NCI-H2227 treated with DMSO at 0.1 percent for 48 hours (cell line): ENCODE measurements at regions not wholly inside any gene's neighbourhood (a gene's known extent, or its start where the extent isn't known, plus 50 kb on each side); places are given as distances from the start of the nearest gene placed in this dataset.
"Not testable (repeated sequence)": the region's sequence is repeated elsewhere in the genome, so short reads cannot be mapped to it uniquely, and the experiment has no call there.

Experiments used
- DNase-seq: peaks from one replicate; lab custom pipeline; 2025; lab: John Stamatoyannopoulos, UW

- no peak for DNase-seq
Measured at GRCh38 chr22:48079505-48080290, 1317.2 kb downstream of the TBC1D22A start.

GRCh38 chr22:48078825-48079224 is 1316.4 kb downstream of the TBC1D22A start:
- DNase-seq: no peak

- DNase-seq: no peak
Measured at GRCh38 chr22:48077699-48078098, 1315.2 kb downstream of the TBC1D22A start.

GRCh38 chr22:48076008-48076407 is 1313.6 kb downstream of the TBC1D22A start:
- DNase-seq: no peak

- no peak for DNase-seq
Measured at GRCh38 chr22:48075604-48076003, 1313.2 kb downstream of the TBC1D22A start.

- DNase-seq: no peak
Measured at GRCh38 chr22:48072777-48073176, 1310.3 kb downstream of the TBC1D22A start.

- DNase-seq: no peak
Measured at GRCh38 chr22:48071828-48072227, 1309.4 kb downstream of the TBC1D22A start.

GRCh38 chr22:48071305-48071704 is 1308.9 kb downstream of the TBC1D22A start:
- DNase-seq: no peak

- DNase-seq: no peak
Measured at GRCh38 chr22:48070760-48071159, 1308.3 kb downstream of the TBC1D22A start.

GRCh38 chr22:48070083-48070482 is 1307.6 kb downstream of the TBC1D22A start:
- DNase-seq: no peak

- DNase-seq: no peak
Measured at GRCh38 chr22:48069256-48069655, 1306.8 kb downstream of the TBC1D22A start.

GRCh38 chr22:48068323-48068885 is 1306.0 kb downstream of the TBC1D22A start:
- no peak for DNase-seq

GRCh38 chr22:48065892-48066291 is 1303.4 kb downstream of the TBC1D22A start:
- DNase-seq: no peak

GRCh38 chr22:48061726-48062125 is 1299.3 kb downstream of the TBC1D22A start:
- DNase-seq: no peak

GRCh38 chr22:48060266-48060665 is 1297.8 kb downstream of the TBC1D22A start:
- no peak for DNase-seq

GRCh38 chr22:48059521-48059920 is 1297.1 kb downstream of the TBC1D22A start:
- DNase-seq: not testable (repeated sequence)

GRCh38 chr22:48057116-48057835 is 1294.8 kb downstream of the TBC1D22A start:
- no peak for DNase-seq

GRCh38 chr22:48055827-48056226 is 1293.4 kb downstream of the TBC1D22A start:
- no peak for DNase-seq

- DNase-seq: no peak
Measured at GRCh38 chr22:48055185-48055584, 1292.7 kb downstream of the TBC1D22A start.

GRCh38 chr22:48054596-48054995 is 1292.1 kb downstream of the TBC1D22A start:
- no peak for DNase-seq

- DNase-seq: no peak
Measured at GRCh38 chr22:48053973-48054372, 1291.5 kb downstream of the TBC1D22A start.

GRCh38 chr22:48053486-48053885 is 1291.0 kb downstream of the TBC1D22A start:
- no peak for DNase-seq

- no peak for DNase-seq
Measured at GRCh38 chr22:48052621-48052890, 1290.1 kb downstream of the TBC1D22A start.
